GM12872 (cell line): ENCODE measurements at regions not wholly inside any gene's neighbourhood (a gene's known extent, or its start where the extent isn't known, plus 50 kb on each side); places are given as distances from the start of the nearest gene placed in this dataset.

ENCODE experiments used
- CTCF ChIP-seq: IDR thresholded peaks from 3 replicates; pipeline ENCODE4 v1.5.1; 2011; ENCODE audit warnings: low read depth, mild to moderate bottlenecking, low read length, moderate library complexity; ENCODE audit not compliant: insufficient read depth

GRCh38 chr7:9102846-9103245, 669.4 kb downstream of the NXPH1 start:
- no peak for TF ChIP-seq CTCF

- no peak for TF ChIP-seq CTCF
These were observed 673.3 kb downstream of the NXPH1 start for GRCh38 chr7:9106747-9107146.

GRCh38 chr7:9120331-9120730, 686.9 kb downstream of the NXPH1 start:
- no peak for TF ChIP-seq CTCF

GRCh38 chr7:9124320-9124719, 690.9 kb downstream of the NXPH1 start:
- TF ChIP-seq CTCF = no peak

GRCh38 chr7:9125246-9125645, 691.8 kb downstream of the NXPH1 start:
- TF ChIP-seq CTCF = no peak

- TF ChIP-seq CTCF = no peak
These were observed 694.5 kb downstream of the NXPH1 start for GRCh38 chr7:9127901-9128300.

- no peak for TF ChIP-seq CTCF
These were observed 715.3 kb downstream of the NXPH1 start for GRCh38 chr7:9148687-9149086.
